ENCODE measurements at regions not wholly inside any gene's neighbourhood (a gene's known extent, or its start where the extent isn't known, plus 50 kb on each side); places are given as distances from the start of the nearest gene placed in this dataset.
"Not testable (repeated sequence)": the region's sequence is repeated elsewhere in the genome, so short reads cannot be mapped to it uniquely, and the experiment has no call there.

GRCh38 chr3:150232992-150233451 lies 175.1 kb upstream of the TSC22D2 start:
- peak; percentile 88 for DNase-seq
- ATAC-seq: peak; percentile 97
- intact Hi-C loops (cut with micrococcal nuclease): loop anchor here (10.0 kb wide), 1 partner anchor 262 kb away; no protein-coding TSS in a partner anchor

DNA sequence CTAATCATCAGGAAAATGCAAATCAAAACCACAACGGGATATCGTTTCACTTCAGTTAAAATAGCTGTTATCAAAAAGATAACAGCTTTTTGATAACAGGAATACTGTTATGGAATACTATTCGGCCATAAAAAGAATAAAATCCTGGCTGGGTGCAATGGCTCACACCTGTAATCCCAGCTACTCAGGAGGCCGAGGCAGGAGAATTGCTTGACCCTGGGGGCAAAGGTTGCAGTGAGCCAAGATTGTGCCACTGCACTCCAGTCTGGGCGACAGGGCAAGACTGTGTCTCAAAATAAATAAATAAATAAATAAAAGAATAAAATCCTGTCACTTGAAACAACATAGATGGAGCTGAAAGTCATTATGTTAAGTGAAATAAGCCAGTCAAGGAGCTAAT lies 178.1 kb upstream of the TSC22D2 start:
- DNase-seq: no peak
- intact Hi-C loops (cut with micrococcal nuclease): loop anchor here (10.0 kb wide), 1 partner anchor 265 kb away; no protein-coding TSS in a partner anchor
- no peak for ATAC-seq

- ATAC-seq; intact Hi-C loops (cut with micrococcal nuclease); DNase-seq: not testable (repeated sequence)
These were observed 179.5 kb upstream of the TSC22D2 start for GRCh38 chr3:150228626-150229025.

- DNase-seq (no peak), ATAC-seq (peak; percentile 51)
- intact Hi-C loops (cut with micrococcal nuclease): no loop called here
These were observed 180.3 kb upstream of the TSC22D2 start for GRCh38 chr3:150227839-150228238.

DNA sequence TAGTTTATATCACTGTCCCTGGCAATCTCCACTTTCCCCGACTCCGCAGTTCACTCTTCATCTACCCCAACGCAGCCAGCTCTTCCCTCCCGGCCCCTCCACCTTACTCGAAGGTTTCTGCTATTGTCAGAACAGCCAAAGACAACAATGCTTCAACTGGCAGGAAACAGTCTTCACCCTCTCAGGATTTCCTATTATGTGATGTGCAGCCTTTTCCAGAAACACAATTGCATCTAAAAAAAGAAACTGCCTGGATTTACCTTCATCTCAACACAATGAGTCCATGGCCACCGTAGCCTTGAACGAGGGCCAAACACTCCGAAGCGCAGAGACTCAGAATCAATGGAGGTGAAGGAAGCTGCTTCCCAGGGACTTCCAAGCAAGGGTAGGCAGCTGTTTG lies 182.1 kb upstream of the TSC22D2 start:
- ATAC-seq (peak; percentile 50), DNase-seq (peak; percentile 43)
- intact Hi-C loops (cut with micrococcal nuclease): no loop called here

- ATAC-seq: no peak
- DNase-seq: no peak
- intact Hi-C loops (cut with micrococcal nuclease): no loop called here
These were observed 184.5 kb upstream of the TSC22D2 start for GRCh38 chr3:150223558-150223957.

DNA sequence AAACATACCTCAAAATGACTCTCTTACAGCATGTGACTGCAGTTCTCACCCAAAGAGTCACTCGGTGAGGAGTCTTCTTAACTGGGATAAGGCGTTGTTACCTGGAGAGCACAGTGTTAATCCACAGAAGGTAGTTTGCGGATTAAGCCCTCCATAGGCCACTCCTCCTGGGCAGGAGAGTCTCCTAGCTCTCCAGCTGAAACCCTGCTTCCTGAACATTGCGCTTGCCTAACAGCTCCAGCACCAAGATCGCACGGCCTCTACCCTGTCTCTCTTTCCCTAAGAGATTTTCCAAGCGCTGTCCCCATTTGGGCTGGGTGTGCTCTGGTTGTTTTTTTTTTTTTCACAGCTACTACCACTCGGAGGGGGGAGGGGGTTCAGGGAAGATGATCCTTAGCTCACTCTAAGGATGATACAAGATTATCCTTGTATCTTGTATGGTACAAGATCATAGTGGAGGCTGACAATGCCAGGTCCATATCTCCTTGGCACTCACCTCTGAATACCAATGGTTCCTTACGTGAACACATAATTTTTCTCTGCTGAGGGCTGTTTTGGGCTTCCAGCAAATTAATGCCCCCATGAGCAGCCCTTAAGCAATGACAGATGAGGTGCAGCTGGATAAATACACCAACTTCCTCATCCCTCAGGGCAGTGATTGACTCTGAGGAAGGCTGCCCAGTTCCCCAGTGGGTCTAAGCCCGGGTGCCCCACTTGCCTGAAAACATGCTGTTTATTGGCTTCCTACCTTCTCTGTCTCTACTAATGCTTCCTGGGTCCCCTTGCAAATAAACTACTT lies 185.2 kb upstream of the TSC22D2 start:
- intact Hi-C loops (cut with micrococcal nuclease): no loop called here
- ATAC-seq (no peak), DNase-seq (no peak)

GRCh38 chr3:150221904-150222523 lies 186.1 kb upstream of the TSC22D2 start:
- ATAC-seq (no peak), DNase-seq (no peak)
- intact Hi-C loops (cut with micrococcal nuclease): no loop called here

DNA sequence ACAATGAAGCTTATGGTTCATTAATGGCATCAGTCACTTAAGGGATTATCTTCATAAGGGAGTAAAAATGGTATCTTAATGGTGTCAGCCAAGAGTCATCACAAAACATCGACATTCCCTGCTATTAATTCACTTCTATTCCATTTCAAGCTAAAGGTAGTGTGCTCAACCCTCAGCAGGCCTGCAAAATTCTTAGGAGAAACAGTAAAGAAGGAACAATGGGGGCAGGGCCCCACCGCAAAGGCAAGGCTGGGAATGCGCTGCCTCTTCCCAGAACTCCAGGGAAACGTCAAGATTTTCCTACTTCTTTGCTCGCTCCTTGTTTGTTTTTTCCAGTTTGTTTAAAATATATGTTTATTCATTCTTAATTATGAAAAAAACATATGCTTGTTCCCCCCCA lies 187.3 kb upstream of the TSC22D2 start:
- no peak for DNase-seq
- intact Hi-C loops (cut with micrococcal nuclease): no loop called here
- no peak for ATAC-seq

- intact Hi-C loops (cut with micrococcal nuclease): no loop called here
- ATAC-seq (no peak), DNase-seq (no peak)
These were observed 188.1 kb upstream of the TSC22D2 start for GRCh38 chr3:150220041-150220440.

GRCh38 chr3:150218841-150219240 lies 189.3 kb upstream of the TSC22D2 start:
- intact Hi-C loops (cut with micrococcal nuclease): no loop called here
- ATAC-seq (no peak), DNase-seq (no peak)

- ATAC-seq (no peak), DNase-seq (no peak)
- intact Hi-C loops (cut with micrococcal nuclease): no loop called here
These were observed 189.9 kb upstream of the TSC22D2 start for GRCh38 chr3:150218236-150218635.

GRCh38 chr3:150217691-150218090 lies 190.4 kb upstream of the TSC22D2 start:
- DNase-seq: no peak
- no peak for ATAC-seq
- intact Hi-C loops (cut with micrococcal nuclease): no loop called here

DNA sequence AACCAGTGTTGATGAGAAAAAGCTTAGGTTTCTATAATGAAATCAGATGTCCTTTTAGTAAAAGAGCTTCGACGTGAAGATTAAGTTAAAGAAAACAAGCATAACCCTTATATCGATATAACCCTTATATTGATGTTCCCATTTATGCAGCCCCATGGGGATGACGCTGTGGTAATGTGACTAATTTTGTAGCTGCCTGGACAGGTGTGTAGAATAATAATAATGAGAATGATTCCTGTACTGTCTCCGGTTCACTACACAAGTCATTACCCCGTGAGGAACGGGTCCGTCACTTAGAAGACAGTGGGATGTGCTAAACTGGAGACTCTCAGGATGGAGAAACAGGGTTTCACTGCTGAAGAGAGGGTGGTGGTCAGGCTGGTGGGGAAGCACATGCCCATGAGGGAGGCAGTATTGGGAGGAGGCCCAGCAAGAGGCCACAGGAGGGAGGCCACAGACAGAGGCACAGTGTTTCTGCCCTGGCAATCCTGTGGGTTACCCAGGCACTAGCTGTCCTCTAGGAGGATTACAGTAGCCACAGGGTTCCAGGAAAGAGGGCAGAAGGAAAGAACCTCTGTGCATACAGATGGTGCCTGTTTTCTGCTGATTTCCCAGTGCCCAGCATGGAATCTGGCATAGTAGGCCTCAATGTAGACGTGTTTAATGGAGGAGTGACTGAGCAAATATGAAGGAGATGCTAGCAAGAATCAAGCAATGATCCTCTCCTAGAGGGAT lies 191.1 kb upstream of the TSC22D2 start:
- no peak for DNase-seq
- intact Hi-C loops (cut with micrococcal nuclease): no loop called here
- no peak for ATAC-seq

- ATAC-seq (peak; percentile 97), DNase-seq (peak; percentile 63)
- intact Hi-C loops (cut with micrococcal nuclease): no loop called here
These were observed 191.9 kb upstream of the TSC22D2 start for GRCh38 chr3:150216041-150216811.

GRCh38 chr3:150215616-150216015 lies 192.5 kb upstream of the TSC22D2 start:
- DNase-seq (no peak), ATAC-seq (no peak)
- intact Hi-C loops (cut with micrococcal nuclease): no loop called here

GRCh38 chr3:150213577-150213976 lies 194.5 kb upstream of the TSC22D2 start:
- DNase-seq: no peak
- ATAC-seq: no peak
- intact Hi-C loops (cut with micrococcal nuclease): no loop called here

DNA sequence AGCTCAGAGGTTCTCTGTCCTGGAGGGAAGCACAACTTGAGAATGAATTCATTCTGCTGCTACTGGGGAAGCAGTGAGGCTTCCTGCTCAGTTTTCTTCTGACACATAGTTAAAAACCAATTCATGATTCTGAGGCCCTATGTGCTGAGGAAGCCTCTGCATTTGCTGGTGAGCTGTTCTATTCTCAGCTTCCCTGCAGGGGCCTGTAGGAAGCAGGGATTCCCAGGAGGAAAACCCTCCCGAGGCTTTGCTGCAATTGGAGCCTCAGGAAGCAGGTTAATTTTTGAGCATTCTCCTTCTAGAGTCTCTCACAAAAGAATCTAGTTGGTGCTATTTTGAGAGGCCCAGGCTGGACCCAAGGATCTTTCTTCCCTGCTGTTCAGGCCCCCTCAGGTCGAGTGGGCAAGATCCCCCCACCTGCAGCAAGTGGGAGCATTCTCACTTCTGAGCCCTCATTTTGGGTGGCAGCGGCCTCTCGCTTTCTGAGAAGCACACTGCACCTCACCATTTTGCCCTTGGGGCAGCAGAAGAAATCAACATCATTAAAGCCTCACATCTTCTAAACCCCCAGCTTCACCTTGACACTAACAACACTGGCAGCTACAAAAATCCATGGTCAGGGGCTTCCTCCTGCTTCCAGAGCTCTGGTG lies 197.5 kb upstream of the TSC22D2 start:
- no peak for DNase-seq
- intact Hi-C loops (cut with micrococcal nuclease): no loop called here
- ATAC-seq: no peak

- no peak for DNase-seq
- no peak for ATAC-seq
- intact Hi-C loops (cut with micrococcal nuclease): no loop called here
These were observed 204.8 kb upstream of the TSC22D2 start for GRCh38 chr3:150203273-150203672.
